ENCODE measurements at regions not wholly inside any gene's neighbourhood (a gene's known extent, or its start where the extent isn't known, plus 50 kb on each side); places are given as distances from the start of the nearest gene placed in this dataset.

- Histone ChIP-seq H3K4me3 (ENCODE audit: low read length) (no peak overlapping the region), H3K9me3 (ENCODE audit: control insufficient read depth, insufficient read depth, low read length) (no peaks in the 10 kb centered on the region), H3K4me1 (ENCODE audit: control insufficient read depth, insufficient read depth, low read length) (no peaks in the 10 kb centered on the region), H3K36me3 (ENCODE audit: control insufficient read depth, insufficient read depth, low read length) (no peaks in the 10 kb centered on the region), H3K27ac (ENCODE audit: low read length) (no peak overlapping the region), H3K27me3 (ENCODE audit: control insufficient read depth, insufficient read depth, low read length) (no peaks in the 10 kb centered on the region)
- no CpG with 5 or more reads among the region's 1 CpG for WGBS (ENCODE audit: insufficient coverage)
- Mint-ChIP-seq H3K9me3 (peaks cover 8 to 14% of the 10 kb centered on the region in 2 donors), H3K4me3 (no peak overlapping the region), H3K27me3 (ENCODE audit: low read depth in 2 of 2) (no peaks in the 10 kb centered on the region), H3K36me3 (no peaks in the 10 kb centered on the region), H3K27ac (no peak overlapping the region), H3K4me1 (no peaks in the 10 kb centered on the region)
- intact Hi-C loops (cut with micrococcal nuclease), result no loop called here
- ATAC-seq (no peak), DNase-seq (no peak)
- TF ChIP-seq, protein P1, sequence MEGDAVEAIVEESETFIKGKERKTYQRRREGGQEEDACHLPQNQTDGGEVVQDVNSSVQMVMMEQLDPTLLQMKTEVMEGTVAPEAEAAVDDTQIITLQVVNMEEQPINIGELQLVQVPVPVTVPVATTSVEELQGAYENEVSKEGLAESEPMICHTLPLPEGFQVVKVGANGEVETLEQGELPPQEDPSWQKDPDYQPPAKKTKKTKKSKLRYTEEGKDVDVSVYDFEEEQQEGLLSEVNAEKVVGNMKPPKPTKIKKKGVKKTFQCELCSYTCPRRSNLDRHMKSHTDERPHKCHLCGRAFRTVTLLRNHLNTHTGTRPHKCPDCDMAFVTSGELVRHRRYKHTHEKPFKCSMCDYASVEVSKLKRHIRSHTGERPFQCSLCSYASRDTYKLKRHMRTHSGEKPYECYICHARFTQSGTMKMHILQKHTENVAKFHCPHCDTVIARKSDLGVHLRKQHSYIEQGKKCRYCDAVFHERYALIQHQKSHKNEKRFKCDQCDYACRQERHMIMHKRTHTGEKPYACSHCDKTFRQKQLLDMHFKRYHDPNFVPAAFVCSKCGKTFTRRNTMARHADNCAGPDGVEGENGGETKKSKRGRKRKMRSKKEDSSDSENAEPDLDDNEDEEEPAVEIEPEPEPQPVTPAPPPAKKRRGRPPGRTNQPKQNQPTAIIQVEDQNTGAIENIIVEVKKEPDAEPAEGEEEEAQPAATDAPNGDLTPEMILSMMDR (IDR thresholded peaks at IDR 0.05), result no peak
Observed at GRCh38 chr18:72986103-72986502, 118.3 kb upstream of the NETO1 start.

DNA sequence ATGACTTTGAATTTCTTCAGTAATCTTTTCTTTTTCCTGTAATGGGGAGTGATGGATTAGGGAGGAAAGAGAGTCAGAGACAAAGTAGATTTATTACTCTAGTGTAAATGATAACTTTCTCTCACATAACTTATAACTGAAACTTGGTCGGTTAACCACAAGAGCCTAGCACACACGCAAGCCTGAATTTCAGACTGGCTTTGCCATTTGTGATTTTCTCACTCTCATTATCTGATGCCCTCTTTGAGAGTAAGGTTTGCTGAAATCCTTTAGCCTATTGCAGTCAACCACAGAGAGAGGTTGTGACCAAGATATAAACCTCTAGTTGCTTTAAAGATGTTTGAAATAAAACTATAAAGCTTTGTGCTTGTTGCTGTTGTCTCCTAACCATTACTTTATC lies 117.9 kb upstream of the NETO1 start:
- H3K4me1 Mint-ChIP-seq, result no peaks in the 10 kb centered on the region
- Histone ChIP-seq H3K9me3 (ENCODE audit: control insufficient read depth, insufficient read depth, low read length) (no peaks in the 10 kb centered on the region), H3K4me3 (ENCODE audit: low read length) (no peak overlapping the region), H3K27me3 (ENCODE audit: control insufficient read depth, insufficient read depth, low read length) (no peaks in the 10 kb centered on the region), H3K4me1 (ENCODE audit: control insufficient read depth, insufficient read depth, low read length) (no peaks in the 10 kb centered on the region), H3K36me3 (ENCODE audit: control insufficient read depth, insufficient read depth, low read length) (no peaks in the 10 kb centered on the region), H3K27ac (ENCODE audit: low read length) (no peak overlapping the region)
- no peak for DNase-seq
- peaks cover 8 to 14% of the 10 kb centered on the region in 2 donors for H3K9me3 Mint-ChIP-seq
- TF ChIP-seq, protein P1 (IDR thresholded peaks at IDR 0.05), result no peak
- H3K36me3 Mint-ChIP-seq, result no peaks in the 10 kb centered on the region
- WGBS (ENCODE audit: insufficient coverage), result no CpG with 5 or more reads among the region's 2 CpGs
- H3K4me3 Mint-ChIP-seq, result no peak overlapping the region
- no peaks in the 10 kb centered on the region for H3K27me3 Mint-ChIP-seq (ENCODE audit: low read depth in 2 of 2)
- intact Hi-C loops (cut with micrococcal nuclease), result no loop called here
- no peak overlapping the region for H3K27ac Mint-ChIP-seq
- no peak for ATAC-seq

DNA sequence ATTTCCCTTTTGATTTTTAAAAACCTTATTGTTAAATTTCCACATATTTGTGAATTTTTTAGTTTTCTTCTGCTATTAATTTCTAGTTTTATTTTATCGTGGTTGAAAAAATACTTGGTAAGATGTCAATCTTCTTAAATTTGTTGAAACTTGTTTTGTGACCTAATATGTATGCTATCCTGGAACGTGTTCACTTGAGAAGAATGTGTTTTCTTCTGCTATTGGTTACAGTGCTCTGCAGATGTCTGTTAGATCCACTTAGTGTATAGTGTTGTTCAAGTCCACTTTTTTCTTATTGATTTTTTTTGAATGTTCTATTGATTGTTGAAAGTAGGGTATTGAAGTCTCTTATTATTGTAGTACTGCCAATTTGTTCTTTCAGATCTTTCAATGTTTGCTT lies 116.5 kb upstream of the NETO1 start:
- H3K4me3 Mint-ChIP-seq, result no peak overlapping the region
- no peaks in the 10 kb centered on the region for H3K27me3 ChIP-seq (ENCODE audit: control insufficient read depth, insufficient read depth, low read length)
- intact Hi-C loops (cut with micrococcal nuclease), result no loop called here
- no peaks in the 10 kb centered on the region for H3K36me3 ChIP-seq (ENCODE audit: control insufficient read depth, insufficient read depth, low read length)
- H3K9me3 ChIP-seq (ENCODE audit: control insufficient read depth, insufficient read depth, low read length), result no peaks in the 10 kb centered on the region
- H3K4me1 ChIP-seq (ENCODE audit: control insufficient read depth, insufficient read depth, low read length), result no peaks in the 10 kb centered on the region
- H3K27ac ChIP-seq (ENCODE audit: low read length), result no peak overlapping the region
- H3K36me3 Mint-ChIP-seq, result no peaks in the 10 kb centered on the region
- ATAC-seq (no peak), DNase-seq (no peak)
- H3K4me1 Mint-ChIP-seq, result no peaks in the 10 kb centered on the region
- no peak overlapping the region for H3K27ac Mint-ChIP-seq
- whole genome bisulfite sequencing (ENCODE audit: insufficient coverage), result 87% methylated on average over 2 of the region's 2 CpGs
- no peaks in the 10 kb centered on the region for H3K27me3 Mint-ChIP-seq (ENCODE audit: low read depth in 2 of 2)
- H3K4me3 ChIP-seq (ENCODE audit: low read length), result no peak overlapping the region
- TF ChIP-seq, protein P1 (IDR thresholded peaks at IDR 0.05), result no peak
- peaks cover 8 to 14% of the 10 kb centered on the region in 2 donors for H3K9me3 Mint-ChIP-seq

GRCh38 chr18:72973841-72974240 lies 106.1 kb upstream of the NETO1 start:
- ATAC-seq (no peak), DNase-seq (no peak)
- TF ChIP-seq, protein P1 (IDR thresholded peaks at IDR 0.05), result no peak
- WGBS (ENCODE audit: insufficient coverage), result 79% methylated on average over 2 of the region's 2 CpGs
- H3K36me3 ChIP-seq (ENCODE audit: control insufficient read depth, insufficient read depth, low read length), result no peaks in the 10 kb centered on the region
- H3K9me3 Mint-ChIP-seq, result peaks cover 11 to 12% of the 10 kb centered on the region in 2 donors
- H3K4me1 ChIP-seq (ENCODE audit: control insufficient read depth, insufficient read depth, low read length), result no peaks in the 10 kb centered on the region
- intact Hi-C loops (cut with micrococcal nuclease), result no loop called here
- no peak overlapping the region for H3K27ac ChIP-seq (ENCODE audit: low read length)
- H3K27me3 Mint-ChIP-seq (ENCODE audit: low read depth in 2 of 2), result no peaks in the 10 kb centered on the region
- peaks cover 12% of the 10 kb centered on the region for H3K36me3 Mint-ChIP-seq
- H3K4me3 Mint-ChIP-seq, result no peak overlapping the region
- H3K4me3 ChIP-seq (ENCODE audit: low read length), result no peak overlapping the region
- no peaks in the 10 kb centered on the region for H3K4me1 Mint-ChIP-seq
- peaks cover 3% of the 10 kb centered on the region for H3K9me3 ChIP-seq (ENCODE audit: control insufficient read depth, insufficient read depth, low read length)
- no peaks in the 10 kb centered on the region for H3K27me3 ChIP-seq (ENCODE audit: control insufficient read depth, insufficient read depth, low read length)
- H3K27ac Mint-ChIP-seq, result no peak overlapping the region
